ENCODE measurements at regions not wholly inside any gene's neighbourhood (a gene's known extent, or its start where the extent isn't known, plus 50 kb on each side); places are given as distances from the start of the nearest gene placed in this dataset.

- Histone ChIP-seq H3K4me3 (ENCODE audit: insufficient read depth, low read depth, low read length) (no peak overlapping the region), H4K91ac (ENCODE audit: insufficient read depth, low read depth, low read length) (no peak overlapping the region), H2AFZ (replicated peaks; ENCODE audit: low read length, poor library complexity) (no peak overlapping the region), H3K9me1 (ENCODE audit: insufficient read depth, low read length) (no peaks in the 10 kb centered on the region), H3K56ac (ENCODE audit: extremely low read depth, insufficient read depth, low read length) (no peak overlapping the region), H4K5ac (ENCODE audit: low read depth, low read length) (no peak overlapping the region), H3K4ac (ENCODE audit: low read depth, low read length) (no peak overlapping the region), H3K23ac (ENCODE audit: low read depth, low read length) (no peak overlapping the region), H2BK15ac (ENCODE audit: low read depth, low read length) (no peak overlapping the region), H3K9me3 (ENCODE audit: control insufficient read depth, insufficient read depth, low read length) (peaks cover 10% of the 10 kb centered on the region), H3K4me1 (ENCODE audit: control insufficient read depth, insufficient read depth, low read length) (no peaks in the 10 kb centered on the region), H2BK20ac (ENCODE audit: low read depth, low read length) (no peak overlapping the region), H2BK120ac (ENCODE audit: low read depth, low read length) (no peak overlapping the region), H3K79me1 (ENCODE audit: low read depth in 1 of 2, low read length in 2 of 2) (no peaks in the 10 kb centered on the region), H4K20me1 (ENCODE audit: insufficient read depth, low read length) (no peaks in the 10 kb centered on the region), H3K9ac (ENCODE audit: low read depth, low read length) (no peak overlapping the region), H3K4me2 (ENCODE audit: low read depth, low read length) (no peak overlapping the region), H3K14ac (replicated peaks; ENCODE audit: low read depth, low read length) (no peak overlapping the region), H2BK5ac (ENCODE audit: low read depth, low read length, poor library complexity, severe bottlenecking) (no peak overlapping the region), H2AK9ac (replicated peaks; ENCODE audit: low read depth, low read length, poor library complexity) (no peak overlapping the region), H3K18ac (ENCODE audit: low read depth, low read length) (no peak overlapping the region), H3K27me3 (ENCODE audit: control insufficient read depth, insufficient read depth, low read length) (no peaks in the 10 kb centered on the region), H4K8ac (ENCODE audit: low read depth in 2 of 2, low read length in 2 of 2) (no peak overlapping the region), H3K36me3 (ENCODE audit: control insufficient read depth, insufficient read depth, low read length) (no peaks in the 10 kb centered on the region), H2AK5ac (ENCODE audit: low read depth, low read length) (no peak overlapping the region), H3K27ac (ENCODE audit: insufficient read depth, low read length) (no peak overlapping the region)
- ChIA-PET CTCF (no interaction called here), POLR2A (ENCODE audit: unreplicated experiment) (no interaction called here)
- ATAC-seq (ENCODE audit: low read depth) (no peak), DNase-seq (no peak)
- TF ChIP-seq RAD21 (IDR thresholded peaks at IDR 0.05; ENCODE audit: low read length): no peak
- no peak for TF ChIP-seq MAZ (IDR thresholded peaks at IDR 0.05; ENCODE audit: borderline replicate concordance, low read depth, low read length)
- no peak for TF ChIP-seq CTCF (conservative IDR thresholded peaks at IDR 0.05; ENCODE audit: low read depth, low read length)
- no peak for TF ChIP-seq MAFK (IDR thresholded peaks at IDR 0.05; ENCODE audit: low read depth, low read length)
- TF ChIP-seq RCOR1 (IDR thresholded peaks at IDR 0.05; ENCODE audit: insufficient replicate concordance, low read length): no peak
- TF ChIP-seq POLR2A (IDR thresholded peaks at IDR 0.05; ENCODE audit: low read depth, low read length): no peak
- TF ChIP-seq NFE2L2 (IDR thresholded peaks at IDR 0.05; ENCODE audit: low read depth, low read length): no peak
- TF ChIP-seq, protein P1, sequence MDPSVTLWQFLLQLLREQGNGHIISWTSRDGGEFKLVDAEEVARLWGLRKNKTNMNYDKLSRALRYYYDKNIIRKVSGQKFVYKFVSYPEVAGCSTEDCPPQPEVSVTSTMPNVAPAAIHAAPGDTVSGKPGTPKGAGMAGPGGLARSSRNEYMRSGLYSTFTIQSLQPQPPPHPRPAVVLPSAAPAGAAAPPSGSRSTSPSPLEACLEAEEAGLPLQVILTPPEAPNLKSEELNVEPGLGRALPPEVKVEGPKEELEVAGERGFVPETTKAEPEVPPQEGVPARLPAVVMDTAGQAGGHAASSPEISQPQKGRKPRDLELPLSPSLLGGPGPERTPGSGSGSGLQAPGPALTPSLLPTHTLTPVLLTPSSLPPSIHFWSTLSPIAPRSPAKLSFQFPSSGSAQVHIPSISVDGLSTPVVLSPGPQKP (IDR thresholded peaks at IDR 0.05; ENCODE audit: borderline replicate concordance, low read depth, low read length): no peak
- in situ Hi-C loops (cut with MboI; ENCODE audit: low sequenced_read_pairs): no loop called here
- dilution Hi-C loops (cut with HindIII; ENCODE audit: low sequenced_read_pairs, unreplicated experiment): no loop called here
- intact Hi-C loops (cut with micrococcal nuclease): no loop called here
- BruUV-seq (replicated peaks): no TSS peak
- WGBS, 2 experiments (ENCODE audit: extremely low coverage in 2 of 2, insufficient read length in 1 of 2): no CpG with 5 or more reads among the region's 2 CpGs
Observed at GRCh38 chr3:18965781-18966180, 182.5 kb upstream of the KCNH8 start.
